ENCODE measurements at regions not wholly inside any gene's neighbourhood (a gene's known extent, or its start where the extent isn't known, plus 50 kb on each side); places are given as distances from the start of the nearest gene placed in this dataset.

GRCh38 chr10:3950676-3951275 is 165.8 kb upstream of the KLF6 start:
- TF ChIP-seq CTCF (IDR thresholded peaks at IDR 0.05): no peak
- TF ChIP-seq POLR2A (IDR thresholded peaks at IDR 0.05): no peak

Data from sigmoid colon (tissue), 3 donors.